Effector CD8-positive, alpha-beta T cell (primary cell): ENCODE measurements at regions not wholly inside any gene's neighbourhood (a gene's known extent, or its start where the extent isn't known, plus 50 kb on each side); places are given as distances from the start of the nearest gene placed in this dataset.

ENCODE experiments used
- DNase-seq: peaks from one replicate; lab custom pipeline; 2025; lab: John Stamatoyannopoulos, UW

GRCh38 chr6:156150391-156150790 lies 626.8 kb upstream of the ARID1B start:
- DNase-seq: no peak

- DNase-seq: no peak
Measured at GRCh38 chr6:156146891-156147290, 630.3 kb upstream of the ARID1B start.

- DNase-seq: no peak
Measured at GRCh38 chr6:156131221-156131903, 645.8 kb upstream of the ARID1B start.

- no peak for DNase-seq
Measured at GRCh38 chr6:156126535-156126934, 650.6 kb upstream of the ARID1B start.

GRCh38 chr6:156125844-156126243 lies 651.3 kb upstream of the ARID1B start:
- no peak for DNase-seq

- no peak for DNase-seq
Measured at GRCh38 chr6:156123731-156124130, 653.4 kb upstream of the ARID1B start.

- DNase-seq: no peak
Measured at GRCh38 chr6:156121973-156122372, 655.2 kb upstream of the ARID1B start.

- no peak for DNase-seq
Measured at GRCh38 chr6:156114541-156114940, 658.9 kb upstream of the NOX3 start.

GRCh38 chr6:156113631-156114030 lies 658.0 kb upstream of the NOX3 start:
- DNase-seq: no peak

GRCh38 chr6:156111913-156112312 lies 656.3 kb upstream of the NOX3 start:
- no peak for DNase-seq

GRCh38 chr6:156110249-156110648 lies 654.6 kb upstream of the NOX3 start:
- DNase-seq: no peak

- no peak for DNase-seq
Measured at GRCh38 chr6:156109713-156110112, 654.1 kb upstream of the NOX3 start.

- DNase-seq: no peak
Measured at GRCh38 chr6:156107624-156108101, 652.0 kb upstream of the NOX3 start.

- DNase-seq: no peak
Measured at GRCh38 chr6:156102129-156102528, 646.5 kb upstream of the NOX3 start.

GRCh38 chr6:156098839-156099238 lies 643.2 kb upstream of the NOX3 start:
- no peak for DNase-seq

GRCh38 chr6:156087487-156087886 lies 631.8 kb upstream of the NOX3 start:
- no peak for DNase-seq

GRCh38 chr6:156082012-156082411 lies 626.4 kb upstream of the NOX3 start:
- no peak for DNase-seq

- DNase-seq: no peak
Measured at GRCh38 chr6:156080371-156080770, 624.7 kb upstream of the NOX3 start.

- DNase-seq: no peak
Measured at GRCh38 chr6:156068881-156069280, 613.2 kb upstream of the NOX3 start.

- no peak for DNase-seq
Measured at GRCh38 chr6:156065849-156066248, 610.2 kb upstream of the NOX3 start.

GRCh38 chr6:156062091-156062563 lies 606.5 kb upstream of the NOX3 start:
- no peak for DNase-seq

GRCh38 chr6:156061465-156061864 lies 605.8 kb upstream of the NOX3 start:
- no peak for DNase-seq

- no peak for DNase-seq
Measured at GRCh38 chr6:156060013-156060412, 604.4 kb upstream of the NOX3 start.

- no peak for DNase-seq
Measured at GRCh38 chr6:156058356-156058755, 602.7 kb upstream of the NOX3 start.
